HepG2 (cell line): ENCODE measurements at regions not wholly inside any gene's neighbourhood (a gene's known extent, or its start where the extent isn't known, plus 50 kb on each side); places are given as distances from the start of the nearest gene placed in this dataset.

Experiments
- ATAC-seq: fragments of 200-7000 bp; cut with Tn5 transposase; 3 replicates; pipeline ENCODE4 v1.9.1; 2020; ENCODE audit warnings: mild to moderate bottlenecking, moderate library complexity
- BruUV-seq: library from RNA; stranded (reverse); fragments of 400-500 nt; replicated peaks from 2 replicates; lab custom pipeline; 2021; lab: Mats Ljungman, UMichigan
- CTCF ChIA-PET: fragments of 300-600 bp; formaldehyde crosslinking; extraction: SDS; loops from one replicate; lab custom pipeline; 2021; ENCODE audit warnings: low total read pairs, inconsistent platforms, low intra/inter-chr PET ratio; lab: Yijun Ruan, JAX
- POLR2A ChIA-PET: fragments of 350-600 bp; sonication (Branson Sonifier 250); formaldehyde crosslinking; loops from one replicate; lab custom pipeline; 2020; ENCODE audit warnings: antibody characterized with exemption, inconsistent platforms; lab: Yijun Ruan, JAX
- DNase-seq: peaks from one replicate; pipeline ENCODE4 v3.0.0-alpha.2; 2015; ENCODE audit warnings: low spot score
- FAIRE-seq: peaks from 3 replicates; lab custom pipeline; 2011; peaks lifted over from hg19 to GRCh38; lab: Jason Lieb, UNC
- H2AFZ ChIP-seq: one replicate; pipeline ENCODE4 v1.6.1; 2011; ENCODE audit warnings: low read length, inconsistent platforms
- H3K27ac ChIP-seq: fragments of 300-600 bp; 3 replicates; pipeline ENCODE4 v1.8.0; 2011; ENCODE audit warnings: mixed run types, mild to moderate bottlenecking, mixed read lengths, low read length, inconsistent platforms; ENCODE audit not compliant: insufficient read depth; ENCODE audit errors: extremely low read length
- H3K27me3 ChIP-seq, 2 experiments: fragments of 200-600 bp in 1 of 2; 2 replicates in 1 of 2; 3 replicates in 1 of 2; pipeline versions ENCODE4 v1.6.0 to v1.8.0; 2011; ENCODE audit warnings: low read length in 2 of 2, mild to moderate bottlenecking in 2 of 2, moderate library complexity in 2 of 2, inconsistent platforms in 1 of 2; ENCODE audit not compliant: insufficient read depth in 2 of 2, control insufficient read depth in 1 of 2
- H3K36me3 ChIP-seq, 2 experiments: fragments of 200-600 bp in 1 of 2; replicated peaks in 1 of 2; 2 replicates in 1 of 2; 3 replicates in 1 of 2; pipeline versions ENCODE4 v1.5.1 to v1.8.0; 2011; ENCODE audit warnings: low read length in 2 of 2, inconsistent platforms in 1 of 2; ENCODE audit not compliant: insufficient read depth in 2 of 2, control insufficient read depth in 1 of 2
- H3K4me1 ChIP-seq: 2 replicates; pipeline ENCODE4 v1.5.1; 2012; ENCODE audit warnings: low read length, inconsistent platforms; ENCODE audit not compliant: insufficient read depth
- H3K4me2 ChIP-seq: 2 replicates; pipeline ENCODE4 v1.6.0; 2011; ENCODE audit warnings: low read depth, low read length, inconsistent platforms
- H3K4me3 ChIP-seq, 3 experiments: fragments of 200-600 bp in 1 of 3; sonication (generic), shearing (Covaris generic) in 1 of 3; replicated peaks in 1 of 3; 2 replicates each; pipeline ENCODE4 v1.5.1; 2011 to 2016; ENCODE audit warnings: low read length in 3 of 3, inconsistent platforms in 2 of 3, low read depth in 2 of 3, mild to moderate bottlenecking in 2 of 3, control low read depth in 1 of 3, mixed read lengths in 1 of 3; ENCODE audit not compliant: insufficient read depth in 1 of 3
- H3K79me2 ChIP-seq: one replicate; pipeline ENCODE4 v1.6.1; 2011; ENCODE audit warnings: low read length, inconsistent platforms; ENCODE audit not compliant: insufficient read depth
- H3K9ac ChIP-seq: 2 replicates; pipeline ENCODE4 v1.6.0; 2011; ENCODE audit warnings: mild to moderate bottlenecking, low read depth, low read length, inconsistent platforms; ENCODE audit not compliant: insufficient read depth
- H3K9me3 ChIP-seq: 2 replicates; pipeline ENCODE4 v1.5.1; 2012; ENCODE audit warnings: mild to moderate bottlenecking, low read length
- H4K20me1 ChIP-seq: 2 replicates; pipeline ENCODE4 v1.6.0; 2011; ENCODE audit warnings: inconsistent platforms, mild to moderate bottlenecking, low read length, moderate library complexity; ENCODE audit not compliant: insufficient read depth
- EHMT2 ChIP-seq: fragments of 200-600 bp; sonication (generic); IDR thresholded peaks from 2 replicates; pipeline ENCODE4 v1.7.0; 2017; ENCODE audit warnings: antibody characterized with exemption, low read depth, low read length, borderline replicate concordance
- NFIB ChIP-seq: sonication (generic); formaldehyde crosslinking; IDR thresholded peaks from 2 replicates; pipeline ENCODE4 v1.9.0; 2021; ENCODE audit warnings: missing genetic modification reagents, mild to moderate bottlenecking, borderline replicate concordance
- ZBTB38 ChIP-seq: sonication (generic); formaldehyde crosslinking; IDR thresholded peaks from 2 replicates; pipeline ENCODE4 v1.5.1; 2020; ENCODE audit warnings: mild to moderate bottlenecking, missing genetic modification reagents
- ZNF367 ChIP-seq: sonication (generic); formaldehyde crosslinking; IDR thresholded peaks from 2 replicates; pipeline ENCODE4 v1.4.0; 2020; ENCODE audit warnings: missing genetic modification reagents, borderline replicate concordance
- ZNF460 ChIP-seq: sonication (generic); formaldehyde crosslinking; IDR thresholded peaks from 2 replicates; pipeline ENCODE4 v1.5.1; 2020; ENCODE audit warnings: missing genetic modification reagents, mild to moderate bottlenecking, borderline replicate concordance
- WGBS: methylation state at CpG from one replicate; pipeline ENCODE4 v1.1.6; 2017; ENCODE audit warnings: low lambda C conversion rate; 5-methylcytosine and 5-hydroxymethylcytosine counted together
- in situ Hi-C: cut with HindIII; loops from 2 replicates; pipeline ENCODE4 v1.10.0; 2017; ENCODE audit warnings: low pct_unique_long_range_greater_than_20kb; ENCODE audit not compliant: extremely low pct_ligation_motif_present
- intact Hi-C: fragments of 100-400 bp; cut with micrococcal nuclease; formaldehyde crosslinking; loops from one replicate; pipeline ENCODE4 v1.10.0; 2022; ENCODE audit not compliant: unreplicated experiment
- TF ChIP-seq, protein P1 (sequence below): sonication (generic); formaldehyde crosslinking; IDR thresholded peaks from 2 replicates; pipeline ENCODE4 v1.4.0; 2020; ENCODE audit warnings: missing genetic modification reagents, mild to moderate bottlenecking, borderline replicate concordance

DNA sequence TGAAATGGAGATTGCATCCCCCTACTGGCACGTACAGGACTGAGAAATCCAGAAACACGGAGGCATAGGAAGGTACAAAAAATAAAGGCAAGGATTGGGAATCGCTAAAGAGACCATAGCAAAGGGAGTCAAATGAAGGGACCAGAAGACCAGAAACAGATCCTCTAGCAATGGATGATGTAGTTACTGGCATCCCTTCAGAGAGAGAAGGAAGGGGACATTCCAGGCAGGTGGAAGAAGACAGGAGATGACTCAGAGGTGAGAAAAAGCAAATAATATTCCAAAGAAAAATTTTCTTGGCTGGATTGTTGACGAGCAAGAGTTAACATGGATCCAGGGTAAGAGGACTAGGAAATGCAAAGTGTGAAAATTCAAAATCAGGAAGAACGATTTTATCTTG is 78.4 kb upstream of the FZD7 start:
- Histone ChIP-seq H3K27me3 (peaks cover 0 to 10% of the 10 kb centered on the region in 2 experiments; a peak in 1 of 5 replicates), H3K27ac (no peak overlapping the region), H3K4me2 (no peak overlapping the region), H3K9me3 (no peaks in the 10 kb centered on the region), H3K4me1 (no peaks in the 10 kb centered on the region), H2AFZ (no peak overlapping the region), H3K36me3 (no peaks in the 10 kb centered on the region), H3K9ac (no peak overlapping the region), H3K79me2 (no peaks in the 10 kb centered on the region), H4K20me1 (no peaks in the 10 kb centered on the region), H3K4me3 (no peak overlapping the region)
- intact Hi-C loops (no loop called here), in situ Hi-C loops (no loop called here)
- TF ChIP-seq ZNF460 (CRISPR knock-in tag) (no peak), NFIB (CRISPR knock-in tag) (no peak), ZBTB38 (no peak), ZNF367 (no peak), EHMT2 (no peak)
- TF ChIP-seq, protein P1, sequence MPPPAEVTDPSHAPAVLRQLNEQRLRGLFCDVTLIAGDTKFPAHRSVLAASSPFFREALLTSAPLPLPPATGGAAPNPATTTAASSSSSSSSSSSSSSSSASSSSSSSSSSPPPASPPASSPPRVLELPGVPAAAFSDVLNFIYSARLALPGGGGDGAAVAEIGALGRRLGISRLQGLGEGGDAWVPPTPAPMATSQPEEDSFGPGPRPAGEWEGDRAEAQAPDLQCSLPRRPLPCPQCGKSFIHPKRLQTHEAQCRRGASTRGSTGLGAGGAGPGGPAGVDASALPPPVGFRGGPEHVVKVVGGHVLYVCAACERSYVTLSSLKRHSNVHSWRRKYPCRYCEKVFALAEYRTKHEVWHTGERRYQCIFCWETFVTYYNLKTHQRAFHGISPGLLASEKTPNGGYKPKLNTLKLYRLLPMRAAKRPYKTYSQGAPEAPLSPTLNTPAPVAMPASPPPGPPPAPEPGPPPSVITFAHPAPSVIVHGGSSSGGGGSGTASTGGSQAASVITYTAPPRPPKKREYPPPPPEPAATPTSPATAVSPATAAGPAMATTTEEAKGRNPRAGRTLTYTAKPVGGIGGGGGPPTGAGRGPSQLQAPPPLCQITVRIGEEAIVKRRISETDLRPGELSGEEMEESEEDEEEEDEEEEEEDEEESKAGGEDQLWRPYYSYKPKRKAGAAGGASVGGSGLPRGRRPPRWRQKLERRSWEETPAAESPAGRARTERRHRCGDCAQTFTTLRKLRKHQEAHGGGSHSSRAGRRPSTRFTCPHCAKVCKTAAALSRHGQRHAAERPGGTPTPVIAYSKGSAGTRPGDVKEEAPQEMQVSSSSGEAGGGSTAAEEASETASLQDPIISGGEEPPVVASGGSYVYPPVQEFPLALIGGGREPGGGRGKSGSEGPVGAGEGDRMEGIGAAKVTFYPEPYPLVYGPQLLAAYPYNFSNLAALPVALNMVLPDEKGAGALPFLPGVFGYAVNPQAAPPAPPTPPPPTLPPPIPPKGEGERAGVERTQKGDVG (CRISPR knock-in tag), result no peak
- FAIRE-seq (no peak), DNase-seq (no peak), ATAC-seq (no peak)
- ChIA-PET POLR2A (no interaction called here), CTCF (no interaction called here)
- 24% methylated on average over 5 of the region's 5 CpGs for WGBS
- no TSS peak for BruUV-seq
